ENCODE measurements at regions not wholly inside any gene's neighbourhood (a gene's known extent, or its start where the extent isn't known, plus 50 kb on each side); places are given as distances from the start of the nearest gene placed in this dataset.

DNA sequence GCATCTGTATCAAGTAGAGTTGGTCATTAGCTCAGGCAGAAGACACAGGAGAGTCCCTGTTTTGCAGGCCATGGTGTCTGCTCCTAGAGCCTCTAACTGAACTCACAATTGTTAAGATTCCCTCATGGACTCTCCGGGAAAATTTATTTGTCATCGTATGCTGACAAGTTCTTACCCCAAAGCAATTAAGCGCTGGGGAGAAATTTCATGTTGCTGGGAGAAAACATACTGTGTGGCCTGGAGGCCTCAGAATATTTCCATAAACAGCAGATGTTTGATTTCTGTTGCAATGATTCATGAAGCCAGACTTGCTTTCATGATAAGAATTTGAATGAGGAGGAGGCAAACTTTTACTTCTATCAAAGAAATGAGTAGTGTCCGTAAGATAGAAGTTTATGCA is 583.2 kb downstream of the GATA3 start:
- Histone ChIP-seq H3K36me3 (no peaks in the 10 kb centered on the region), H3K4me1 (no peaks in the 10 kb centered on the region), H3K4me3 (no peak overlapping the region), H3K9me3 (no peaks in the 10 kb centered on the region), H3K27ac (no peak overlapping the region), H3K27me3 (no peaks in the 10 kb centered on the region)
- peak in 1 of 4 donors; percentile 30 for ATAC-seq
- 63 to 71% methylated on average over 4 of the region's 4 CpGs for WGBS, 2 donors
- intact Hi-C loops (cut with DNase I) = no loop called here
- no peak for DNase-seq
- no peak for TF ChIP-seq CTCF (IDR thresholded peaks at IDR 0.05)
- FAIRE-seq = no peak

DNA sequence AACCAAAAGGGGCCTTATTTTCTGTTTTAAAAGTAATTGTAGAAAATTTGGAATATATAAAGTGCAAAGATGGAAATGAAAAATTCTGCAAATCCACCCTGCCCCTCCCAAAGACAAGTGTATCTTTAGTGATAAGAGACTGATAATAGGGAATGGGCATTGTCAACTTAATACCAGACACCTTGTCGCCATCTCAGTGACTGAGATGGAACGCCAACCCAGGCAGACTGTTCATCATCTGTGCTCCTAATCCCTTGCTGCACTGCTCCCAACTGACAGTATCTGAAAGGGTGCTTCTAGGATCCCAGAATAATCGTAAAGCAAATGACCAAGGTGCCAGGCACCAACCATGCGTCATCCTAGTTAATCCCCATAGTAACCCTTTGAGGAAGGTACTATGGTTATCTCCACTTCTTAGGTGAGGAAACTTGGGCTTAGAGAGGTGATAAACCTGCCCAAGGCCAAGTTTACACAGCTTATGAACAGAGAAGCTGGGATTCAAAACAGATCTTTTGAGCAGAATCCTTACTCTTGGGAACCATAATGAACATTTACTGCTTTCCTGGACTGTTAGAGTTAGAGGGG is 583.7 kb downstream of the GATA3 start:
- no peak for DNase-seq
- no peaks in the 10 kb centered on the region for H3K4me1 ChIP-seq

GRCh38 chr10:8639486-8640185 is 585.1 kb downstream of the GATA3 start:
- H3K36me3 ChIP-seq = no peaks in the 10 kb centered on the region
- peak in 1 of 4 donors; percentile 21 for ATAC-seq
- H3K9me3 ChIP-seq = no peaks in the 10 kb centered on the region
- no peaks in the 10 kb centered on the region for H3K4me1 ChIP-seq
- no peak for DNase-seq
- no peak overlapping the region for H3K27ac ChIP-seq
- no peaks in the 10 kb centered on the region for H3K27me3 ChIP-seq
- no peak for FAIRE-seq
- intact Hi-C loops (cut with DNase I) = no loop called here
- H3K4me3 ChIP-seq = no peak overlapping the region
- TF ChIP-seq CTCF (IDR thresholded peaks at IDR 0.05) = no peak
- 55 to 62% methylated on average over 6 of the region's 6 CpGs for WGBS, 2 donors

More for the DNA sequence above, 583.7 kb downstream of the GATA3 start:
- H3K27ac ChIP-seq = no peak overlapping the region
- 61 to 74% methylated on average over 4 of the region's 4 CpGs for WGBS, 2 donors
- H3K9me3 ChIP-seq = no peaks in the 10 kb centered on the region
- FAIRE-seq (no peak), ATAC-seq (no peak)
- no peak overlapping the region for H3K4me3 ChIP-seq
- no peak for TF ChIP-seq CTCF (IDR thresholded peaks at IDR 0.05)
- H3K36me3 ChIP-seq = no peaks in the 10 kb centered on the region
- H3K27me3 ChIP-seq = no peaks in the 10 kb centered on the region
- intact Hi-C loops (cut with DNase I) = no loop called here

DNA sequence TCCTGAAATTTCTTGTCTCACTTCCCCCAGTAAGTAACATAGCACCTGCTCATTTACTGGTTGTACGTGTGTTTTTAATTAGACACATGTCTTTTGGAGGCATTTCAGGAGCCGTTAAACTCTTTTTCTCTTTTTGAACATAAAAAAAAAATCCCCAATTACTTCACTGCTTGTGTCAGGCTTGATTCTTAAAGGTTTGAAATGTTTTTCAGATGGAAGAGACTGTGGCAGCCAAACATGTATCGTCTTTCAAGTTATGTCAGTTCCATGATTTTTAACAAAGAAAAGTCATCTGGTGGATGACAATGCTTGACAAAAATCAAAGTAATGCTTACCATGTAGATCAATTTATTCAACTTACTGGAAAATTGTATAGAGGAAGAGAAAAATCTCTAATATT is 585.8 kb downstream of the GATA3 start:
- WGBS, 2 donors = 67 to 80% methylated on average over 3 of the region's 3 CpGs
- DNase-seq (no peak), ATAC-seq (no peak), FAIRE-seq (no peak)
- H3K36me3 ChIP-seq = no peaks in the 10 kb centered on the region
- no peaks in the 10 kb centered on the region for H3K27me3 ChIP-seq
- no peak overlapping the region for H3K27ac ChIP-seq
- H3K4me3 ChIP-seq = no peak overlapping the region
- no peak for TF ChIP-seq CTCF (IDR thresholded peaks at IDR 0.05)
- no peaks in the 10 kb centered on the region for H3K4me1 ChIP-seq
- no peaks in the 10 kb centered on the region for H3K9me3 ChIP-seq
- intact Hi-C loops (cut with DNase I) = no loop called here

DNA sequence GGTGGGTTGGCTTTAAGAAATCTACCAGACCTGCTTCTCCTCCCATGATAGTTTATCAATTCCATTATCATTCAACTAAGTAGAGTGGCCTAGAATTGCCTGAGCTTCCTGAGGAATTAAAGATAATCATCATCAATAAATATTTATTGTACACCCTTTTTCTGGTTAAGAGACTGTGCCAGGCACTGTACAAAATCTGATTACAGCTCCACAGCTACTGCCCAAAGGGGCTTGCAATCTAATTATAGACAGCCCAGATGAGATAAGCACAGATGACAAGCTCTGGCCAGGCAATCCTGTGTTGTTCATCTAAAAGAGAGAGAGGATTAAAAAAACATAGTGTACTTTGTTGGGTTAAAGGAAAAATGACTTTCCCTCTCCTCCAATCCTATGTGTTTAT is 586.4 kb downstream of the GATA3 start:
- Histone ChIP-seq H3K27me3 (no peaks in the 10 kb centered on the region), H3K4me1 (no peaks in the 10 kb centered on the region), H3K36me3 (no peaks in the 10 kb centered on the region), H3K4me3 (no peak overlapping the region), H3K27ac (no peak overlapping the region), H3K9me3 (no peaks in the 10 kb centered on the region)
- no peak for TF ChIP-seq CTCF (IDR thresholded peaks at IDR 0.05)
- ATAC-seq (no peak), FAIRE-seq (no peak), DNase-seq (no peak)
- intact Hi-C loops (cut with DNase I) = no loop called here
